Stomach (tissue), 4 donors: ENCODE measurements at regions not wholly inside any gene's neighbourhood (a gene's known extent, or its start where the extent isn't known, plus 50 kb on each side); places are given as distances from the start of the nearest gene placed in this dataset.

Source experiments
- POLR2A ChIP-seq, 4 donors: fragments of 450-650 bp; IDR thresholded peaks; one replicate each; pipeline ENCODE4 v1.6.1; 2016; ENCODE audit warnings: antibody characterized with exemption in 4 of 4, control low read depth in 2 of 4, mild to moderate bottlenecking in 1 of 4, moderate library complexity in 1 of 4
- TF ChIP-seq, protein P1 (sequence below), 7 experiments: fragments of 450-650 bp in 4 of 7; fragments of 200-600 bp in 3 of 7; sonication (generic) in 3 of 7; IDR thresholded peaks; one replicate each; pipeline ENCODE4 v1.5.1; 2016 to 2019; ENCODE audit warnings: antibody characterized with exemption in 7 of 7, control low read depth in 2 of 7, mild to moderate bottlenecking in 1 of 7

DNA sequence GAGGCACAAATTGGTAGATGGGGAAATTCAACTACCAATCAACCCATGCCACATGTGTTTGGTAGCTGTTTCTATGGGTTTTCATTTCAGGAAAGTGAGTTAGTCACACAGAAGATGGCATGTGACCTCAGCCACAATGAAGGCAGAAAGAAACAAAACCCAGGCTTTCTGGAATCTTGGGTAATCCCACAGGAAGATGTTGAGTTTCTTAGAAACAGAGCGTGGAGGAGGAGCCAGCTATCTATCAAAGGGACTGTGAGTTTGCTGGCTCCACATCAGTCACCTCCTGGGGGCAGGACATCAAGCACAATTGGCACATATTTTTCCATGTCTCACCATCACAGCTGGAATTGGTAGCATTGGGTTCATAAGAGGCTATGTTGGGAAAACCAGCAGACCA is 188.9 kb upstream of the PLXNA2 start:
- TF ChIP-seq, protein P1, sequence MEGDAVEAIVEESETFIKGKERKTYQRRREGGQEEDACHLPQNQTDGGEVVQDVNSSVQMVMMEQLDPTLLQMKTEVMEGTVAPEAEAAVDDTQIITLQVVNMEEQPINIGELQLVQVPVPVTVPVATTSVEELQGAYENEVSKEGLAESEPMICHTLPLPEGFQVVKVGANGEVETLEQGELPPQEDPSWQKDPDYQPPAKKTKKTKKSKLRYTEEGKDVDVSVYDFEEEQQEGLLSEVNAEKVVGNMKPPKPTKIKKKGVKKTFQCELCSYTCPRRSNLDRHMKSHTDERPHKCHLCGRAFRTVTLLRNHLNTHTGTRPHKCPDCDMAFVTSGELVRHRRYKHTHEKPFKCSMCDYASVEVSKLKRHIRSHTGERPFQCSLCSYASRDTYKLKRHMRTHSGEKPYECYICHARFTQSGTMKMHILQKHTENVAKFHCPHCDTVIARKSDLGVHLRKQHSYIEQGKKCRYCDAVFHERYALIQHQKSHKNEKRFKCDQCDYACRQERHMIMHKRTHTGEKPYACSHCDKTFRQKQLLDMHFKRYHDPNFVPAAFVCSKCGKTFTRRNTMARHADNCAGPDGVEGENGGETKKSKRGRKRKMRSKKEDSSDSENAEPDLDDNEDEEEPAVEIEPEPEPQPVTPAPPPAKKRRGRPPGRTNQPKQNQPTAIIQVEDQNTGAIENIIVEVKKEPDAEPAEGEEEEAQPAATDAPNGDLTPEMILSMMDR (IDR thresholded peaks at IDR 0.05) = no peak
- no peak for TF ChIP-seq POLR2A (IDR thresholded peaks at IDR 0.05)
